ENCODE measurements at regions not wholly inside any gene's neighbourhood (a gene's known extent, or its start where the extent isn't known, plus 50 kb on each side); places are given as distances from the start of the nearest gene placed in this dataset.

DNA sequence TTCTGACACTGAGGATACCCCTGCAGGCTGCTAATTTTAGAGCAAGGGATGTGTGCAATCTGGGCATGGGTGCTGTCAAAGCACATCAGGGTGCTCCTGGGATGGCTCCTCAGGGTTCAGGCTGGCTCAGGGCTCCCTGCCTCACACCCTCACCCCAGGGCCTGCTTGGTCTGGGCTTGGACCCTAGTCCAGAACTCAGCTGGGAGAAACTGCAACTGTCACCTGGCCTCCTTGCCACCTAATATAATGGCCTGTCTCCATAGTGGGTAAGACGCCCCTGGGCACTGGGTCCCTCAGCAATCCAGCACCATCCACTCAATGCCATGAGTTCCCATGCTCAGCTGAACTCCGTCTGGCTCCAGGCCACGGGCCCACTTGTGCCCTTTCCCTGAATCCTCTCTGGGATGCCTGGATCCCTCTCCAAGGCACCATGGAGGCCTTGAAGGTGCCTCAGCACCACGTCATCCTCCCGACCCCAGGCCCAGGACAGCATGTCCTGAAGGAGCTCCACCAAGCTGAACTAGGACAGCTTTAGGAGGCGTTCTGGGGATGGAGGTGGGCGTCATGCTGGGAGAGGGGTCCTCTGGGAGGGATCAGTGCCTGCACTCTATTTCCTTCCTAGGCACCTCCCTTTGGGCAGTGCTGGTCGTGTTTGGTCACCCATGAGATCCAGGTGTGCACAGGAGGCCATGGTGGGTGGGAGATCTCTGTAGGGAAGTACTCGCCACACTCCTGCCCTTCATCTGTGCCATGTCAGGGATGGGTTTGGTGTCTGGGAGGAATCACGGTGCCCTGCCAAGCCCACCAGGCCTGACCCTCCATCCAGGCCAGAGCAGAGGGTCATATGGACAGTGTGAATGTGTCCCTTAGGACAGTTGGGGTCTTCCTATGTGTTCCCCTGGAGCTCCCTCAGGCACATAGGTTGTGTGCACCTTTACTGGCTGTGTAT lies 1688.4 kb downstream of the TP53TG3F start:
- no peak overlapping the region for H3K4me3 ChIP-seq (ENCODE audit: low read depth, low read length)
- H3K9me3 ChIP-seq (ENCODE audit: control insufficient read depth, insufficient read depth, low read depth, low read length), result no peaks in the 10 kb centered on the region
- H3K27ac ChIP-seq (ENCODE audit: extremely low read depth, low read depth, low read length), result no peak overlapping the region
- ChIA-PET POLR2A (no interaction called here), CTCF (no interaction called here)
- no peaks in the 10 kb centered on the region for H3K4me1 ChIP-seq (ENCODE audit: control insufficient read depth, insufficient read depth, low read length)
- TF ChIP-seq, protein P1, sequence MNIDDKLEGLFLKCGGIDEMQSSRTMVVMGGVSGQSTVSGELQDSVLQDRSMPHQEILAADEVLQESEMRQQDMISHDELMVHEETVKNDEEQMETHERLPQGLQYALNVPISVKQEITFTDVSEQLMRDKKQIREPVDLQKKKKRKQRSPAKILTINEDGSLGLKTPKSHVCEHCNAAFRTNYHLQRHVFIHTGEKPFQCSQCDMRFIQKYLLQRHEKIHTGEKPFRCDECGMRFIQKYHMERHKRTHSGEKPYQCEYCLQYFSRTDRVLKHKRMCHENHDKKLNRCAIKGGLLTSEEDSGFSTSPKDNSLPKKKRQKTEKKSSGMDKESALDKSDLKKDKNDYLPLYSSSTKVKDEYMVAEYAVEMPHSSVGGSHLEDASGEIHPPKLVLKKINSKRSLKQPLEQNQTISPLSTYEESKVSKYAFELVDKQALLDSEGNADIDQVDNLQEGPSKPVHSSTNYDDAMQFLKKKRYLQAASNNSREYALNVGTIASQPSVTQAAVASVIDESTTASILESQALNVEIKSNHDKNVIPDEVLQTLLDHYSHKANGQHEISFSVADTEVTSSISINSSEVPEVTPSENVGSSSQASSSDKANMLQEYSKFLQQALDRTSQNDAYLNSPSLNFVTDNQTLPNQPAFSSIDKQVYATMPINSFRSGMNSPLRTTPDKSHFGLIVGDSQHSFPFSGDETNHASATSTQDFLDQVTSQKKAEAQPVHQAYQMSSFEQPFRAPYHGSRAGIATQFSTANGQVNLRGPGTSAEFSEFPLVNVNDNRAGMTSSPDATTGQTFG (tag by site-specific recombination; IDR thresholded peaks at IDR 0.05; ENCODE audit: borderline replicate concordance), result no peak
- TF ChIP-seq, protein P2, sequence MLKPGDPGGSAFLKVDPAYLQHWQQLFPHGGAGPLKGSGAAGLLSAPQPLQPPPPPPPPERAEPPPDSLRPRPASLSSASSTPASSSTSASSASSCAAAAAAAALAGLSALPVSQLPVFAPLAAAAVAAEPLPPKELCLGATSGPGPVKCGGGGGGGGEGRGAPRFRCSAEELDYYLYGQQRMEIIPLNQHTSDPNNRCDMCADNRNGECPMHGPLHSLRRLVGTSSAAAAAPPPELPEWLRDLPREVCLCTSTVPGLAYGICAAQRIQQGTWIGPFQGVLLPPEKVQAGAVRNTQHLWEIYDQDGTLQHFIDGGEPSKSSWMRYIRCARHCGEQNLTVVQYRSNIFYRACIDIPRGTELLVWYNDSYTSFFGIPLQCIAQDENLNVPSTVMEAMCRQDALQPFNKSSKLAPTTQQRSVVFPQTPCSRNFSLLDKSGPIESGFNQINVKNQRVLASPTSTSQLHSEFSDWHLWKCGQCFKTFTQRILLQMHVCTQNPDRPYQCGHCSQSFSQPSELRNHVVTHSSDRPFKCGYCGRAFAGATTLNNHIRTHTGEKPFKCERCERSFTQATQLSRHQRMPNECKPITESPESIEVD (tag by site-specific recombination; IDR thresholded peaks at IDR 0.05), result no peak
- no peak for TF ChIP-seq ZNF677 (tag by site-specific recombination; IDR thresholded peaks at IDR 0.05)
- no peak for TF ChIP-seq ZNF335 (tag by site-specific recombination; conservative IDR thresholded peaks at IDR 0.05)
- TF ChIP-seq ZNF560 (tag by site-specific recombination; IDR thresholded peaks at IDR 0.05; ENCODE audit: borderline replicate concordance), result no peak
- TF ChIP-seq GLI2 (tag by site-specific recombination; IDR thresholded peaks at IDR 0.05; ENCODE audit: borderline replicate concordance, low read depth), result no peak
- no peak for TF ChIP-seq ZNF701 (tag by site-specific recombination; IDR thresholded peaks at IDR 0.05)
- no peak for TF ChIP-seq ZNF776 (tag by site-specific recombination; IDR thresholded peaks at IDR 0.05; ENCODE audit: borderline replicate concordance)
- no peak for TF ChIP-seq SCRT2 (tag by site-specific recombination; IDR thresholded peaks at IDR 0.05)
- TF ChIP-seq, protein P3, sequence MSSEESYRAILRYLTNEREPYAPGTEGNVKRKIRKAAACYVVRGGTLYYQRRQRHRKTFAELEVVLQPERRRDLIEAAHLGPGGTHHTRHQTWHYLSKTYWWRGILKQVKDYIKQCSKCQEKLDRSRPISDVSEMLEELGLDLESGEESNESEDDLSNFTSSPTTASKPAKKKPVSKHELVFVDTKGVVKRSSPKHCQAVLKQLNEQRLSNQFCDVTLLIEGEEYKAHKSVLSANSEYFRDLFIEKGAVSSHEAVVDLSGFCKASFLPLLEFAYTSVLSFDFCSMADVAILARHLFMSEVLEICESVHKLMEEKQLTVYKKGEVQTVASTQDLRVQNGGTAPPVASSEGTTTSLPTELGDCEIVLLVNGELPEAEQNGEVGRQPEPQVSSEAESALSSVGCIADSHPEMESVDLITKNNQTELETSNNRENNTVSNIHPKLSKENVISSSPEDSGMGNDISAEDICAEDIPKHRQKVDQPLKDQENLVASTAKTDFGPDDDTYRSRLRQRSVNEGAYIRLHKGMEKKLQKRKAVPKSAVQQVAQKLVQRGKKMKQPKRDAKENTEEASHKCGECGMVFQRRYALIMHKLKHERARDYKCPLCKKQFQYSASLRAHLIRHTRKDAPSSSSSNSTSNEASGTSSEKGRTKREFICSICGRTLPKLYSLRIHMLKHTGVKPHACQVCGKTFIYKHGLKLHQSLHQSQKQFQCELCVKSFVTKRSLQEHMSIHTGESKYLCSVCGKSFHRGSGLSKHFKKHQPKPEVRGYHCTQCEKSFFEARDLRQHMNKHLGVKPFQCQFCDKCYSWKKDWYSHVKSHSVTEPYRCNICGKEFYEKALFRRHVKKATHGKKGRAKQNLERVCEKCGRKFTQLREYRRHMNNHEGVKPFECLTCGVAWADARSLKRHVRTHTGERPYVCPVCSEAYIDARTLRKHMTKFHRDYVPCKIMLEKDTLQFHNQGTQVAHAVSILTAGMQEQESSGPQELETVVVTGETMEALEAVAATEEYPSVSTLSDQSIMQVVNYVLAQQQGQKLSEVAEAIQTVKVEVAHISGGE (tag by site-specific recombination; conservative IDR thresholded peaks at IDR 0.05; ENCODE audit: low read depth), result no peak
- TF ChIP-seq, protein P4, sequence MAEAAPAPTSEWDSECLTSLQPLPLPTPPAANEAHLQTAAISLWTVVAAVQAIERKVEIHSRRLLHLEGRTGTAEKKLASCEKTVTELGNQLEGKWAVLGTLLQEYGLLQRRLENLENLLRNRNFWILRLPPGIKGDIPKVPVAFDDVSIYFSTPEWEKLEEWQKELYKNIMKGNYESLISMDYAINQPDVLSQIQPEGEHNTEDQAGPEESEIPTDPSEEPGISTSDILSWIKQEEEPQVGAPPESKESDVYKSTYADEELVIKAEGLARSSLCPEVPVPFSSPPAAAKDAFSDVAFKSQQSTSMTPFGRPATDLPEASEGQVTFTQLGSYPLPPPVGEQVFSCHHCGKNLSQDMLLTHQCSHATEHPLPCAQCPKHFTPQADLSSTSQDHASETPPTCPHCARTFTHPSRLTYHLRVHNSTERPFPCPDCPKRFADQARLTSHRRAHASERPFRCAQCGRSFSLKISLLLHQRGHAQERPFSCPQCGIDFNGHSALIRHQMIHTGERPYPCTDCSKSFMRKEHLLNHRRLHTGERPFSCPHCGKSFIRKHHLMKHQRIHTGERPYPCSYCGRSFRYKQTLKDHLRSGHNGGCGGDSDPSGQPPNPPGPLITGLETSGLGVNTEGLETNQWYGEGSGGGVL (tag by site-specific recombination; IDR thresholded peaks at IDR 0.05), result no peak
- TF ChIP-seq, protein P5, sequence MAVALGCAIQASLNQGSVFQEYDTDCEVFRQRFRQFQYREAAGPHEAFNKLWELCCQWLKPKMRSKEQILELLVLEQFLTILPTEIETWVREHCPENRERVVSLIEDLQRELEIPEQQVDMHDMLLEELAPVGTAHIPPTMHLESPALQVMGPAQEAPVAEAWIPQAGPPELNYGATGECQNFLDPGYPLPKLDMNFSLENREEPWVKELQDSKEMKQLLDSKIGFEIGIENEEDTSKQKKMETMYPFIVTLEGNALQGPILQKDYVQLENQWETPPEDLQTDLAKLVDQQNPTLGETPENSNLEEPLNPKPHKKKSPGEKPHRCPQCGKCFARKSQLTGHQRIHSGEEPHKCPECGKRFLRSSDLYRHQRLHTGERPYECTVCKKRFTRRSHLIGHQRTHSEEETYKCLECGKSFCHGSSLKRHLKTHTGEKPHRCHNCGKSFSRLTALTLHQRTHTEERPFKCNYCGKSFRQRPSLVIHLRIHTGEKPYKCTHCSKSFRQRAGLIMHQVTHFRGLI (tag by site-specific recombination; IDR thresholded peaks at IDR 0.05), result no peak
- TF ChIP-seq, protein P6, sequence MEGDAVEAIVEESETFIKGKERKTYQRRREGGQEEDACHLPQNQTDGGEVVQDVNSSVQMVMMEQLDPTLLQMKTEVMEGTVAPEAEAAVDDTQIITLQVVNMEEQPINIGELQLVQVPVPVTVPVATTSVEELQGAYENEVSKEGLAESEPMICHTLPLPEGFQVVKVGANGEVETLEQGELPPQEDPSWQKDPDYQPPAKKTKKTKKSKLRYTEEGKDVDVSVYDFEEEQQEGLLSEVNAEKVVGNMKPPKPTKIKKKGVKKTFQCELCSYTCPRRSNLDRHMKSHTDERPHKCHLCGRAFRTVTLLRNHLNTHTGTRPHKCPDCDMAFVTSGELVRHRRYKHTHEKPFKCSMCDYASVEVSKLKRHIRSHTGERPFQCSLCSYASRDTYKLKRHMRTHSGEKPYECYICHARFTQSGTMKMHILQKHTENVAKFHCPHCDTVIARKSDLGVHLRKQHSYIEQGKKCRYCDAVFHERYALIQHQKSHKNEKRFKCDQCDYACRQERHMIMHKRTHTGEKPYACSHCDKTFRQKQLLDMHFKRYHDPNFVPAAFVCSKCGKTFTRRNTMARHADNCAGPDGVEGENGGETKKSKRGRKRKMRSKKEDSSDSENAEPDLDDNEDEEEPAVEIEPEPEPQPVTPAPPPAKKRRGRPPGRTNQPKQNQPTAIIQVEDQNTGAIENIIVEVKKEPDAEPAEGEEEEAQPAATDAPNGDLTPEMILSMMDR (tag by site-specific recombination; IDR thresholded peaks at IDR 0.05), result no peak
- TF ChIP-seq ZNF350 (tag by site-specific recombination; IDR thresholded peaks at IDR 0.05), result no peak
- TF ChIP-seq, protein P7, sequence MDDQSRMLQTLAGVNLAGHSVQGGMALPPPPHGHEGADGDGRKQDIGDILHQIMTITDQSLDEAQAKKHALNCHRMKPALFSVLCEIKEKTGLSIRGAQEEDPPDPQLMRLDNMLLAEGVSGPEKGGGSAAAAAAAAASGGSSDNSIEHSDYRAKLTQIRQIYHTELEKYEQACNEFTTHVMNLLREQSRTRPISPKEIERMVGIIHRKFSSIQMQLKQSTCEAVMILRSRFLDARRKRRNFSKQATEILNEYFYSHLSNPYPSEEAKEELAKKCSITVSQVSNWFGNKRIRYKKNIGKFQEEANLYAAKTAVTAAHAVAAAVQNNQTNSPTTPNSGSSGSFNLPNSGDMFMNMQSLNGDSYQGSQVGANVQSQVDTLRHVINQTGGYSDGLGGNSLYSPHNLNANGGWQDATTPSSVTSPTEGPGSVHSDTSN (CRISPR knock-in tag; IDR thresholded peaks at IDR 0.05), result no peak
- H3K36me3 ChIP-seq (ENCODE audit: control insufficient read depth in 2 of 2, insufficient read depth in 1 of 2, low read length in 2 of 2), result no peaks in the 10 kb centered on the region
